ENCODE measurements at regions not wholly inside any gene's neighbourhood (a gene's known extent, or its start where the extent isn't known, plus 50 kb on each side); places are given as distances from the start of the nearest gene placed in this dataset.

DNA sequence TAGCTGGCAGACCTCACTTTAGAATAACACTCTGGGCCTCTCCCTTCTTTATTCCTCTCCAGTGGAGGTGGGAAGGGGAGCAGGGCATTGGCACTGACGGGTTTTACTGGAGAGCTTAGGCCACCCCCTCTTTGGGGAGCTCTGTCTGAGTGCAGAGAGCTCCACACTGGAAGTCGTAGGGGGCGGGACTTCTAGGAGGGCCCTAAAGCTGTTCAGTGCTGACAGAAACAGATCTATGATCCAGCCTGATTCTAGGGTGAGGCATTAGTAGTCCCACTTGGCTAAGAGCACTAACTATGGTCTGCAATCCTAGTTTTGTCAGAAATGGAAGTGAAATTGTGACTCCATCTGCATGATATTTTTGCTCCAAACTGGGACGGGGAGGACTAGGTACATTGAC lies 138.7 kb downstream of the MIS18A start:
- H2AFZ ChIP-seq (ENCODE audit: low read length) = no peak overlapping the region
- no peaks in the 10 kb centered on the region for H4K20me1 ChIP-seq (ENCODE audit: low read length)
- ChIA-PET POLR2A (ENCODE audit: unreplicated experiment) (no interaction called here), CTCF (no interaction called here)
- H3K27me3 ChIP-seq (ENCODE audit: low read length) = peaks cover 88% of the 10 kb centered on the region
- no peaks in the 10 kb centered on the region for H3K9me3 ChIP-seq (ENCODE audit: low read length)
- DNase-seq = no peak
- no peak overlapping the region for H3K9ac ChIP-seq (ENCODE audit: low read length)
- intact Hi-C loops (cut with micrococcal nuclease) = no loop called here
- no peak for ATAC-seq
- no peak overlapping the region for H3K27ac ChIP-seq (ENCODE audit: low read length)
- H3K9me2 ChIP-seq (replicated peaks; ENCODE audit: low read length) = no peaks in the 10 kb centered on the region
- H3K36me3 ChIP-seq (ENCODE audit: low read depth, low read length) = no peaks in the 10 kb centered on the region
- BruUV-seq (replicated peaks) = no TSS peak
- TF ChIP-seq CTCF (conservative IDR thresholded peaks at IDR 0.05; ENCODE audit: low read depth, low read length) (no peak), EZH2phosphoT487 (IDR thresholded peaks at IDR 0.05; ENCODE audit: borderline replicate concordance, low read length) (no peak), EZH2 (IDR thresholded peaks at IDR 0.05; ENCODE audit: low read length, unreplicated experiment) (no peak)
- H3K4me2 ChIP-seq (ENCODE audit: low read length) = no peak overlapping the region
- H3F3A ChIP-seq (ENCODE audit: low read length, unreplicated experiment) = no peaks in the 10 kb centered on the region
- H3K4me1 ChIP-seq (ENCODE audit: insufficient read depth, low read length) = no peaks in the 10 kb centered on the region
- no peaks in the 10 kb centered on the region for H3K79me2 ChIP-seq (ENCODE audit: low read length)
- H3K4me3 ChIP-seq (ENCODE audit: low read length) = no peak overlapping the region

- ATAC-seq = no peak
- no peak overlapping the region for H2AFZ ChIP-seq (ENCODE audit: low read length)
- H3K9me3 ChIP-seq (ENCODE audit: low read length) = no peaks in the 10 kb centered on the region
- no peaks in the 10 kb centered on the region for H3K9me2 ChIP-seq (replicated peaks; ENCODE audit: low read length)
- DNase-seq = no peak
- intact Hi-C loops (cut with micrococcal nuclease) = no loop called here
- H3K4me2 ChIP-seq (ENCODE audit: low read length) = no peak overlapping the region
- no TSS peak for BruUV-seq (replicated peaks)
- H3K9ac ChIP-seq (ENCODE audit: low read length) = no peak overlapping the region
- H3K27ac ChIP-seq (ENCODE audit: low read length) = no peak overlapping the region
- peaks cover 85% of the 10 kb centered on the region for H3K27me3 ChIP-seq (ENCODE audit: low read length)
- no peaks in the 10 kb centered on the region for H4K20me1 ChIP-seq (ENCODE audit: low read length)
- no peaks in the 10 kb centered on the region for H3K4me1 ChIP-seq (ENCODE audit: insufficient read depth, low read length)
- H3K79me2 ChIP-seq (ENCODE audit: low read length) = no peaks in the 10 kb centered on the region
- ChIA-PET CTCF (no interaction called here), POLR2A (ENCODE audit: unreplicated experiment) (no interaction called here)
- TF ChIP-seq EZH2phosphoT487 (IDR thresholded peaks at IDR 0.05; ENCODE audit: borderline replicate concordance, low read length) (no peak), EZH2 (IDR thresholded peaks at IDR 0.05; ENCODE audit: low read length, unreplicated experiment) (no peak), CTCF (conservative IDR thresholded peaks at IDR 0.05; ENCODE audit: low read depth, low read length) (no peak)
- no peaks in the 10 kb centered on the region for H3K36me3 ChIP-seq (ENCODE audit: low read depth, low read length)
- no peaks in the 10 kb centered on the region for H3F3A ChIP-seq (ENCODE audit: low read length, unreplicated experiment)
- no peak overlapping the region for H3K4me3 ChIP-seq (ENCODE audit: low read length)
These were observed 140.2 kb downstream of the MIS18A start for GRCh38 chr21:32138658-32139057.

DNA sequence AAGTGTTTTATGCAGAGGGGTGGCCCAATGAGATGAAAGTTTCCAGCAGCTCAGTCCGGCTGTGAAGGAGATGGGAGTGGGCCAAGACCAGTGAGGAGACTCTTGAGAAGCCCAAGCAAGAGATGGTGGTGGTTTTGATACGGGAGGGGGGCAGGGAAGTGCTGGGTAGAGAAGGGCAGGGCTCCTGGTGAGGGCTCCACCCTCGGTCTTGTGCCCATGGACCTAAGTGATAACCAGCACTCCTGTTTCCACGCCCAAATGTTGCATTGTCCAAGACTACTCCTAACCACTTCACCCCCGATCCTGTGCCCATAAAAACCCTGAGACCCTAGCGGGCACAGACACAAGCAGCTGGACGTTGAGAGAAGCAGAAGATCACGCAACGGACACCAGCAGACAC lies 140.9 kb downstream of the MIS18A start:
- H4K20me1 ChIP-seq (ENCODE audit: low read length) = no peaks in the 10 kb centered on the region
- intact Hi-C loops (cut with micrococcal nuclease) = no loop called here
- no peaks in the 10 kb centered on the region for H3K4me1 ChIP-seq (ENCODE audit: insufficient read depth, low read length)
- DNase-seq = no peak
- H3K27ac ChIP-seq (ENCODE audit: low read length) = no peak overlapping the region
- no peaks in the 10 kb centered on the region for H3K9me2 ChIP-seq (replicated peaks; ENCODE audit: low read length)
- ATAC-seq = no peak
- H3K27me3 ChIP-seq (ENCODE audit: low read length) = peaks cover 81% of the 10 kb centered on the region
- no peak overlapping the region for H3K4me2 ChIP-seq (ENCODE audit: low read length)
- H2AFZ ChIP-seq (ENCODE audit: low read length) = no peak overlapping the region
- no peaks in the 10 kb centered on the region for H3K79me2 ChIP-seq (ENCODE audit: low read length)
- H3K9ac ChIP-seq (ENCODE audit: low read length) = no peak overlapping the region
- no peaks in the 10 kb centered on the region for H3K9me3 ChIP-seq (ENCODE audit: low read length)
- H3K4me3 ChIP-seq (ENCODE audit: low read length) = no peak overlapping the region
- POLR2A ChIA-PET (ENCODE audit: unreplicated experiment) = no interaction called here
- no TSS peak for BruUV-seq (replicated peaks)
- TF ChIP-seq EZH2phosphoT487 (IDR thresholded peaks at IDR 0.05; ENCODE audit: borderline replicate concordance, low read length) = no peak
- no peak for TF ChIP-seq CTCF (conservative IDR thresholded peaks at IDR 0.05; ENCODE audit: low read depth, low read length)
- no peak for TF ChIP-seq EZH2 (IDR thresholded peaks at IDR 0.05; ENCODE audit: low read length, unreplicated experiment)
- CTCF ChIA-PET = no interaction called here
- H3F3A ChIP-seq (ENCODE audit: low read length, unreplicated experiment) = no peaks in the 10 kb centered on the region
- no peaks in the 10 kb centered on the region for H3K36me3 ChIP-seq (ENCODE audit: low read depth, low read length)
